ENCODE measurements at regions not wholly inside any gene's neighbourhood (a gene's known extent, or its start where the extent isn't known, plus 50 kb on each side); places are given as distances from the start of the nearest gene placed in this dataset.

DNA sequence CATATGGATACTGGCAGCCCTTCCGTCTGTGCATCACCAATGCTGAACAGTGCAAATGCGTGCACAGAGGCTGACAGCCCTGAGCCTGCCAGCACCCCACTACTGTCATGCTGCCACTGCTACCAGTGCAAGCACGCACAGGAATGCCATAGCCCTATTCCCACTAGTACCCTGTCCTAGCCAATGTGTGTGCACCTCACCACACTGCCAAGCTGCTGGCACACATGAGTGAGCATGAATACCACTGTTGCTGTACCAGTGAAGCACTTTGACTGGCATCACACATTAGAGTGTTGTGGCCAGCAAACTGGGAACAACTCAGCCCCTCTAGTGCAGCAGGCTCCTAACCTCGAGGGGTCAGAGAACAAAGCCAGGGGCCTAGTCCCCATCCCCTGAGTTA, 102.9 kb upstream of the PCDH10 start:
- WGBS (ENCODE audit: insufficient coverage), result 93% methylated on average over 3 of the region's 4 CpGs
- H3K4me1 ChIP-seq (ENCODE audit: control insufficient read depth in 1 of 2, extremely low read depth in 1 of 2, insufficient read depth in 2 of 2, low read length in 2 of 2), result no peaks in the 10 kb centered on the region
- Mint-ChIP-seq H3K27me3 (no peaks in the 10 kb centered on the region), H3K4me3 (no peak overlapping the region), H3K27ac (no peak overlapping the region), H3K36me3 (no peaks in the 10 kb centered on the region), H3K9me3 (peaks cover 10 to 23% (median 15%) of the 10 kb centered on the region in 3 donors), H3K4me1 (no peaks in the 10 kb centered on the region)
- ChIA-PET POLR2A (no interaction called here), CTCF (no interaction called here)
- no peak overlapping the region for H3K27ac ChIP-seq (ENCODE audit: low read length)
- no peak for ATAC-seq (replicated peaks in 1 of 4)
- no peaks in the 10 kb centered on the region for H3K27me3 ChIP-seq (replicated peaks in 1 of 2; ENCODE audit: control insufficient read depth in 2 of 2, extremely low read depth in 1 of 2, insufficient read depth in 2 of 2, low read length in 1 of 2)
- no peaks in the 10 kb centered on the region for H3K36me3 ChIP-seq (ENCODE audit: control insufficient read depth in 2 of 2, extremely low read depth in 1 of 2, insufficient read depth in 1 of 2, low read length in 1 of 2)
- no peak for DNase-seq
- H3K4me3 ChIP-seq (ENCODE audit: control insufficient read depth in 1 of 2, extremely low read depth in 1 of 2, low read length in 1 of 2), result no peak overlapping the region
- H3K9me3 ChIP-seq, result no peaks in the 10 kb centered on the region

DNA sequence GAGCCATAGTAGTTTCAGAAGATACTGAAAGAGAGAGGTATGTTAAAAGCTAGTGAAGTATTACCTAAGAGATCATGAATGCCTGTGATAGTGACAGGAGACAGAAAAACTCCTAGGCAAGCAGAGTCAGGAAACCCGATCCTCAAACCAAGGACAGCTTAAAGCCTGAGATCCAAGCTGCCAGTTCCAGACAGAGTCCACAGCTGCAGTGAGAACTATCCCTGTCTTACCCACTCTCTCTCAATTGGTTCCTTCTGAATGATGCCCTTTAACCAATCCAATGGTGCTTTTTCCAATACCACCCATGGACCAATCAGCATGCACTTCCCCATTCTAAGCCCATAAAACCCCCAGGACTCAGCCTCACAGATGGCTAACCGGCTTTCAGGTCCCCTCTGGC, 90.4 kb upstream of the PCDH10 start:
- ATAC-seq (replicated peaks in 1 of 4) (no peak), DNase-seq (no peak)
- no peak overlapping the region for H3K27ac ChIP-seq (ENCODE audit: low read length)
- H3K4me3 ChIP-seq (ENCODE audit: control insufficient read depth in 1 of 2, extremely low read depth in 1 of 2, low read length in 1 of 2), result no peak overlapping the region
- H3K27me3 ChIP-seq (replicated peaks in 1 of 2; ENCODE audit: control insufficient read depth in 2 of 2, extremely low read depth in 1 of 2, insufficient read depth in 2 of 2, low read length in 1 of 2), result no peaks in the 10 kb centered on the region
- H3K4me3 Mint-ChIP-seq, result no peak overlapping the region
- H3K27me3 Mint-ChIP-seq, result no peaks in the 10 kb centered on the region
- H3K4me1 Mint-ChIP-seq, result no peaks in the 10 kb centered on the region
- peaks cover 0 to 7% (median 0%) of the 10 kb centered on the region in 3 donors for H3K9me3 Mint-ChIP-seq
- H3K36me3 Mint-ChIP-seq, result no peaks in the 10 kb centered on the region
- ChIA-PET POLR2A (interaction anchor here in 1 of 2 donors (0.7 kb wide), 1 partner anchor 110 kb away, joined by 4 read pairs; no protein-coding TSS in a partner anchor), CTCF (no interaction called here)
- H3K4me1 ChIP-seq (ENCODE audit: control insufficient read depth in 1 of 2, extremely low read depth in 1 of 2, insufficient read depth in 2 of 2, low read length in 2 of 2), result no peaks in the 10 kb centered on the region
- H3K27ac Mint-ChIP-seq, result no peak overlapping the region
- H3K36me3 ChIP-seq (ENCODE audit: control insufficient read depth in 2 of 2, extremely low read depth in 1 of 2, insufficient read depth in 1 of 2, low read length in 1 of 2), result no peaks in the 10 kb centered on the region
- H3K9me3 ChIP-seq, result no peaks in the 10 kb centered on the region
- WGBS (ENCODE audit: insufficient coverage), result 91% methylated on average over 1 of the region's 2 CpGs

DNA sequence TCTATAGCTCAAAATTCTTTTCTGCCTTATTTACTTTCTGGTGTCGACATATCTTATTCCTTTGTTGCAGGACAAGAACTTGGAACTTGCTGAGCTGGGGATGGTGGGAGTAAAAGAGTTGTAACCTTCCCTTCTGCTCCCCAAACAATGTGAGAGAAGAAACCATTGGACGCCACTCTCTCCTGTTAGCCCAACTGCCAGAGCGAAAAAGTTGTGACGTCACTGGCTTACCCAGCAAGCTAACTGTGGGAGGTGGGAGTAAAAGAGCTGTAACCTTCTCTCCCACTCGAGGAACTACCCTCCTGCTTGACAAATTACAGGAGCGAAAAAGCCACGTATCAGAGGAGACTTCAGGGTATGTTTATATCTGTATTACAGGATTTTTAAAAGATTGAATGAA, 90.0 kb upstream of the PCDH10 start:
- ATAC-seq (replicated peaks in 1 of 4) (no peak), DNase-seq (no peak)
- WGBS (ENCODE audit: insufficient coverage), result no CpG with 5 or more reads among the region's 7 CpGs
- no peaks in the 10 kb centered on the region for H3K4me1 ChIP-seq (ENCODE audit: control insufficient read depth in 1 of 2, extremely low read depth in 1 of 2, insufficient read depth in 2 of 2, low read length in 2 of 2)
- H3K27me3 Mint-ChIP-seq, result no peaks in the 10 kb centered on the region
- no peaks in the 10 kb centered on the region for H3K27me3 ChIP-seq (replicated peaks in 1 of 2; ENCODE audit: control insufficient read depth in 2 of 2, extremely low read depth in 1 of 2, insufficient read depth in 2 of 2, low read length in 1 of 2)
- H3K4me3 Mint-ChIP-seq, result no peak overlapping the region
- no peaks in the 10 kb centered on the region for H3K36me3 Mint-ChIP-seq
- no peaks in the 10 kb centered on the region for H3K9me3 ChIP-seq
- no peaks in the 10 kb centered on the region for H3K4me1 Mint-ChIP-seq
- H3K9me3 Mint-ChIP-seq, result peaks cover 0 to 7% (median 0%) of the 10 kb centered on the region in 3 donors
- no peaks in the 10 kb centered on the region for H3K36me3 ChIP-seq (ENCODE audit: control insufficient read depth in 2 of 2, extremely low read depth in 1 of 2, insufficient read depth in 1 of 2, low read length in 1 of 2)
- H3K4me3 ChIP-seq (ENCODE audit: control insufficient read depth in 1 of 2, extremely low read depth in 1 of 2, low read length in 1 of 2), result no peak overlapping the region
- CTCF ChIA-PET, result no interaction called here
- no peak overlapping the region for H3K27ac Mint-ChIP-seq
- H3K27ac ChIP-seq (ENCODE audit: low read length), result no peak overlapping the region
- POLR2A ChIA-PET, result interaction anchor here in 1 of 2 donors (0.7 kb wide), 1 partner anchor 109 kb away, joined by 4 read pairs; no protein-coding TSS in a partner anchor

DNA sequence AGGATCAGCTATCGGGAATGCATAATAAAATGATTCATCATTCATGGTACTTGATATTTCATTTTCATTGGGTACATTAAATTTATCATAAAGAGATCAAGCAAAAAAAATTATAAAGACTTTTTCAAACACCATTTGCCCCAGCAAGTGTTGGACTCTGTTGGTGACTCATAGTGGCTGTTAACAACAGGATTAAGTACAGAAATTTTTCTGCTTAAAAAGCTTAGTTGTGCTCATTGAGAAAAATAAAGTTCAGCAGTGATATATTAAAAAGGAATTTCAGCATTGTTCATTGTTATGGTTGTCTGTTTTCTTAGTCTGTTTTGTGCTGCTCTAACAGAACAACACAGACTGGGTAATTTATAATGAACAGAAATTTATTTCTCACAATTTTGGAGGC, 86.2 kb upstream of the PCDH10 start:
- no peaks in the 10 kb centered on the region for H3K4me1 ChIP-seq (ENCODE audit: control insufficient read depth in 1 of 2, extremely low read depth in 1 of 2, insufficient read depth in 2 of 2, low read length in 2 of 2)
- WGBS (ENCODE audit: insufficient coverage), result no CpG with 5 or more reads among the region's 1 CpG

DNA sequence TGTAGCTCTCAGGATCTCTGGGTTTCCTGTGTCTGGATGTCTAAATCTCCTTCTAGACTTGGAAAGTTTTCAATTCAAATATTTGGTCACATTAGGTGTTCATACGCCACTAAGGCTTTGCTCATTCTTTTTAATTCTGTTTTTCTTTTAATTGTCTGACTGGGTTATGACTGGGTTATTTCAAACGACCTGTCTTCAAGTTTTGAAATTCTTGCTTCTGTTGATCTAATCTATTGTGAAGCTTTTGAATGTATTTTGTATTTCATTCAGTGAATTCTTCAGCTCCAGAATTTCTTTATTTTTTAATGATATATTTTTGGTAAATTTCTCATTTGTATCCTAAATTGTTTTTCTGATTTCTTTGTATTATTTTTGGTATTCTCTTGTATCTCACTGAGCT, 81.0 kb upstream of the PCDH10 start:
- ATAC-seq (replicated peaks in 1 of 4), result no peak
- H3K9me3 ChIP-seq, result peaks cover 2% of the 10 kb centered on the region
- no peaks in the 10 kb centered on the region for H3K4me1 ChIP-seq (ENCODE audit: control insufficient read depth in 1 of 2, extremely low read depth in 1 of 2, insufficient read depth in 2 of 2, low read length in 2 of 2)
- Mint-ChIP-seq H3K36me3 (no peaks in the 10 kb centered on the region), H3K4me3 (no peak overlapping the region), H3K27ac (no peak overlapping the region), H3K27me3 (no peaks in the 10 kb centered on the region), H3K4me1 (no peaks in the 10 kb centered on the region), H3K9me3 (peaks cover 32 to 45% (median 43%) of the 10 kb centered on the region in 3 donors)
- no peak for DNase-seq
- H3K27me3 ChIP-seq (replicated peaks in 1 of 2; ENCODE audit: control insufficient read depth in 2 of 2, extremely low read depth in 1 of 2, insufficient read depth in 2 of 2, low read length in 1 of 2), result no peaks in the 10 kb centered on the region
- ChIA-PET CTCF (no interaction called here), POLR2A (no interaction called here)
- no peaks in the 10 kb centered on the region for H3K36me3 ChIP-seq (ENCODE audit: control insufficient read depth in 2 of 2, extremely low read depth in 1 of 2, insufficient read depth in 1 of 2, low read length in 1 of 2)
- H3K4me3 ChIP-seq (ENCODE audit: control insufficient read depth in 1 of 2, extremely low read depth in 1 of 2, low read length in 1 of 2), result no peak overlapping the region
- no peak overlapping the region for H3K27ac ChIP-seq (ENCODE audit: low read length)
- no CpG with 5 or more reads among the region's 2 CpGs for WGBS (ENCODE audit: insufficient coverage)

More for the DNA sequence above, 86.2 kb upstream of the PCDH10 start:
- H3K4me3 Mint-ChIP-seq, result no peak overlapping the region
- DNase-seq (no peak), ATAC-seq (replicated peaks in 1 of 4) (no peak)
- CTCF ChIA-PET, result no interaction called here
- Histone ChIP-seq H3K4me3 (ENCODE audit: control insufficient read depth in 1 of 2, extremely low read depth in 1 of 2, low read length in 1 of 2) (no peak overlapping the region), H3K9me3 (peaks cover 2% of the 10 kb centered on the region), H3K27ac (ENCODE audit: low read length) (no peak overlapping the region), H3K27me3 (replicated peaks in 1 of 2; ENCODE audit: control insufficient read depth in 2 of 2, extremely low read depth in 1 of 2, insufficient read depth in 2 of 2, low read length in 1 of 2) (no peaks in the 10 kb centered on the region), H3K36me3 (ENCODE audit: control insufficient read depth in 2 of 2, extremely low read depth in 1 of 2, insufficient read depth in 1 of 2, low read length in 1 of 2) (no peaks in the 10 kb centered on the region)
- no peaks in the 10 kb centered on the region for H3K27me3 Mint-ChIP-seq
- POLR2A ChIA-PET, result no interaction called here
- H3K36me3 Mint-ChIP-seq, result no peaks in the 10 kb centered on the region
- peaks cover 7 to 16% (median 14%) of the 10 kb centered on the region in 3 donors for H3K9me3 Mint-ChIP-seq
- no peaks in the 10 kb centered on the region for H3K4me1 Mint-ChIP-seq
- H3K27ac Mint-ChIP-seq, result no peak overlapping the region

DNA sequence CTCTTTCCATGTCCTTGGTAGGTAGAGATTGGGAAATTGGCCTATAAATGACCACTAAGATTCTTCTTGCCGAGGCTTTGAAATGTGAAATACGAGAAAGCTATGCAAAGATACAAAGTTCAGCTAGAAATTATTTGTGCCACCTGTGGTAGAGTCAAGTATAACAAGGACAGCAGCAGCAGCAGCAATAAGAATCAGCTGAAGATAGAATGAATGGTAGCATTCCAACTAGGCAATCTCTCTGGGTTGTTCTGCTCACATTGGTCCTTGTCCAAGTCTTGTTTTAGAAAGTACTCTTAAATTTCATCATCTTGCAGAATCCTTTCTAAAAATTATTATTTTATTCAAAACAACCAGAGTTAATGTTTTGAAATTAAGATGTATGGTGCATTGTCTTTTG, 67.8 kb upstream of the PCDH10 start:
- no peaks in the 10 kb centered on the region for H3K27me3 Mint-ChIP-seq
- CTCF ChIA-PET, result no interaction called here
- no peak overlapping the region for H3K27ac Mint-ChIP-seq
- no peaks in the 10 kb centered on the region for H3K9me3 ChIP-seq
- no peak overlapping the region for H3K4me3 ChIP-seq (ENCODE audit: control insufficient read depth in 1 of 2, extremely low read depth in 1 of 2, low read length in 1 of 2)
- peaks cover 12 to 24% (median 18%) of the 10 kb centered on the region in 3 donors for H3K9me3 Mint-ChIP-seq
- H3K4me1 Mint-ChIP-seq, result no peaks in the 10 kb centered on the region
- ATAC-seq (replicated peaks in 1 of 4), result no peak
- no peak overlapping the region for H3K4me3 Mint-ChIP-seq
- H3K27me3 ChIP-seq (replicated peaks in 1 of 2; ENCODE audit: control insufficient read depth in 2 of 2, extremely low read depth in 1 of 2, insufficient read depth in 2 of 2, low read length in 1 of 2), result no peaks in the 10 kb centered on the region
- H3K36me3 Mint-ChIP-seq, result no peaks in the 10 kb centered on the region
- no peak overlapping the region for H3K27ac ChIP-seq (ENCODE audit: low read length)
- no peak for DNase-seq
- POLR2A ChIA-PET, result no interaction called here
- H3K4me1 ChIP-seq (ENCODE audit: control insufficient read depth in 1 of 2, extremely low read depth in 1 of 2, insufficient read depth in 2 of 2, low read length in 2 of 2), result no peaks in the 10 kb centered on the region
- no peaks in the 10 kb centered on the region for H3K36me3 ChIP-seq (ENCODE audit: control insufficient read depth in 2 of 2, extremely low read depth in 1 of 2, insufficient read depth in 1 of 2, low read length in 1 of 2)
- 39% methylated on average over 2 of the region's 2 CpGs for WGBS (ENCODE audit: insufficient coverage)

DNA sequence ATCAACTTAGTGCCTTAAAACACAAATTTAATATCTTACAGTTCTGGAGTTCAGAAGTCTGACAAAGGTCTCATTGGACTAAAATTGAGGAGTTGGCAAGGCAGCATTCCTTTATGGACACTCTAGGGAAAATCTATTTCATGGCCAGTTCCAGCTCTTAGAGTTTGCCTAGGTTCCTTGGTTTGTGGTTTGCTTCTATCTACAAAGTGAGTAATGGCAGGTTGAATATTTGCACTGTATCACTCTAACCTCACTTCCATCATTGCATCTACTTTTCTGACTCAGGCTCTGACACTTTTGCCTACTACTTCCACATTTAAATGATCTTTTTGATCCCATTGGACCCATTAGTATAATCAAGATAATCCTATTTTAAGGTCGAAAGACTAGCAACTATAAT, 64.7 kb upstream of the PCDH10 start:
- ATAC-seq (replicated peaks in 1 of 4), result no peak
- Mint-ChIP-seq H3K4me3 (no peak overlapping the region), H3K36me3 (no peaks in the 10 kb centered on the region), H3K27me3 (no peaks in the 10 kb centered on the region), H3K27ac (no peak overlapping the region), H3K9me3 (peaks cover 2 to 3% (median 3%) of the 10 kb centered on the region in 3 donors), H3K4me1 (no peaks in the 10 kb centered on the region)
- Histone ChIP-seq H3K9me3 (no peaks in the 10 kb centered on the region), H3K36me3 (ENCODE audit: control insufficient read depth in 2 of 2, extremely low read depth in 1 of 2, insufficient read depth in 1 of 2, low read length in 1 of 2) (no peaks in the 10 kb centered on the region), H3K27ac (ENCODE audit: low read length) (no peak overlapping the region), H3K4me3 (ENCODE audit: control insufficient read depth in 1 of 2, extremely low read depth in 1 of 2, low read length in 1 of 2) (no peak overlapping the region), H3K27me3 (replicated peaks in 1 of 2; ENCODE audit: control insufficient read depth in 2 of 2, extremely low read depth in 1 of 2, insufficient read depth in 2 of 2, low read length in 1 of 2) (no peaks in the 10 kb centered on the region), H3K4me1 (ENCODE audit: control insufficient read depth in 1 of 2, extremely low read depth in 1 of 2, insufficient read depth in 2 of 2, low read length in 2 of 2) (no peaks in the 10 kb centered on the region)
- ChIA-PET CTCF (no interaction called here), POLR2A (no interaction called here)
- no CpG with 5 or more reads among the region's 1 CpG for WGBS (ENCODE audit: insufficient coverage)
- no peak for DNase-seq

Measured in T-cell (primary cell).